T1000 (cell line): ENCODE measurements at regions not wholly inside any gene's neighbourhood (a gene's known extent, or its start where the extent isn't known, plus 50 kb on each side); places are given as distances from the start of the nearest gene placed in this dataset.

Source experiments
- DNase-seq: peaks from one replicate; lab custom pipeline; 2025; ENCODE audit warnings: mixed read lengths; lab: John Stamatoyannopoulos, UW

DNA sequence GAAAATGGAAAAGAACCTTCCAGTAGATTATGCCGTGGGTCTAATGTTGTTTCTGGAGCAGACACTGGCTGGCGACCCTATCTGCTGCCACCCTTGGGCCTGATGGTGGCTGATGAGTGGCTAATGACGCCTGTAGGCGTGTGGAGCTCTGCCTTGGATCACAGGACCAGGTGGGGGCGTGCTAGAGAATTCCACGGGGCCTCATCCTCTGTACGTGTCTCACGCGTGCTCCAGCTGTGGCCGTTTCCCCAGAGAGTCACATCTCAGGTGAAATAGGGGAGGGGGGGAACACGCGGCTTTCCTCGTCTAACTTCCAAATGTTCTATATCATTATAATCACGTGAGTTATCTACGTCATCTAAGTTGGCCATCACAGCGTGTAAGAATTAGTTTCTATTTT lies 160.9 kb upstream of the SMIM21 start:
- no peak for DNase-seq

DNA sequence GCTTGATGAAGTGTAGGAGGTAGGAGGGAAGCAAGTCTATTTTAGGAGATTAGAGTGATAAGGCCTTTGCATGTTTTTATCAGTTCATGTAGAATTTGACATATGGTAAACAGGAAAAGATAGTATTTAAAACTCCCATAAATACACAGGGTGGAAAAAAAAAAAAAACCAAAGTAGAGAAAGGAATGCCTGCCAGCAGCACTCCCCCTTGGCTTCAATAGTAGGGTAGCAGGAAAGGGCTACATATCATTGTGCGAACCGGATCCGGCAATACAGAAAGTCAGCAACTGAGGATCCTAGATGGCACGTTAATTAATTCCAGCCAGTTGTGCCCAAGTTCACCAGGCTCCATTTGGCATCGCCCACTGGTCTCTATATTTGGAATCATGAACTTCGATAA lies 159.6 kb upstream of the SMIM21 start:
- DNase-seq, result no peak

DNA sequence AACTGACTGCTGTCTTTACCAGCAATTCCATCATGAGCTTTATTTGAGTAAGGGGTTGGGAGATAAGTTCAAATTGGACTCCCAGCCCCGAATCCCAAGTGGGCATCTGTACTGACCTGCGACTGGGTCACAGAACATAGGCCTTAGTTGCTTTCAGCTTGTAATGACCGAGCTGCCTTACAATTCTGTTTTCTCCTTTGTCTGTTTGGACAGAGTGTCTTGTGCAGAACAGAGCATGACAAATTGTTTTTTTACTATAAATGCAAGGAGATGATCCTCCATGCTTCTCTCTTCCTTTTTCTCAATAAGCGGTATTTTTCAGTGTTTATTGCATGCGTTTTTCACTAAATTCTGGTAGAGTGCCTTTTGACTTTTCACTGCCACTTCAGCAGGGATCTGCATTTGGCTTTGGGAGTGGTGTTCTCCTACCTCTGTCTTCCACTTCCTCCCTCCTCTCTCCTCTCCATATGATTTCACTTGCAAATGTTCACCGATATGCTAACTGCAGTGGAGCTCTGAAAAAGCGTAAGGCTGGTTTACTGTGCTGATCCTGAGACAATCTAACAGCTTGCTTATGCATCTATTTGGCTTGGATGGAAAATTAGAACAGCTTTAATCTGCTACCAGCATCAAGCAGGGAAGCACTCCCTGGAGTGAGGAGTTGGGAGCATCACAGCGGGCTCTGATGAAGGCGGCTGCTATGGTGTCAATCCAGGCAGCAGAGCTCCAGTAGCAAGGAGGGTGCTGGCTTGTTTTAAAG lies 158.8 kb upstream of the SMIM21 start:
- no peak for DNase-seq

DNA sequence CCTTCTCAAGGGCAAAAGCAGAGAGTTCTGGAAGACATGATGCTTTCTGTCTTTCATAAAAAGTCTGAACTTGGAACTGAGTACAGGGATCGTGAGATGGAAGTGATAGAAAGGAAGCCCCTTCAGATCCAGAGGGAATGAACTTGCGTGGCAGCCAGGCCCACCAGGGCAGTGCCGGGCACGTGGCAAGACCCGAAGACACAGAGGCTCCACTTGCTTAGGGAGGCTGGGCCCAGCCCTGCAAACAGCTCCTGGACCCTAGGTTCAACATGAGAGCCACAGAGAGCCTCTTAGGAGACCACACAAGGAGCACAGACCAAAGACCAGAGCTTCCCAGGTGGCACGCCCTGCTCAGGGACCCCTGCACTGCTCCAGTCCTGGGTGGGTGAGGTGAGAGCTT lies 155.4 kb upstream of the SMIM21 start:
- DNase-seq, result no peak

DNA sequence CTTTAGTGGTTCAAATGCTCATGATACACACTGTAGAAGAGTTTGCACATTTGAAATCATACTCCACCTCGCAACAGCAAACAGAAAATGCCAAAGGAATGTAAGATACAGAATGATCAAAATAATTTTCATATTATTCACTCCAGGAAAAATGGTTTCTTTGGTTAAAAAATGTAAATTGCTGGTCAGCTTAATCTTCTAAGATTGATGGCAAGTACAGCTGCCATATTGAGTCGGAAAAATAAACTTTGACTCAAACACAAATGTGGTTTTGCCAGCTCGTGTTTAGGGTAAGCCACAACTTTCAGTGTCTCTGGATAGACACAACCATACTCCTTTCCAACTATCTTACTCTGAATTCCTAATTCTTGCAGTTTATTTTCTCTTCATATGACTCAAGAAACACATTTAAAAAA lies 154.9 kb upstream of the SMIM21 start:
- no peak for DNase-seq

DNA sequence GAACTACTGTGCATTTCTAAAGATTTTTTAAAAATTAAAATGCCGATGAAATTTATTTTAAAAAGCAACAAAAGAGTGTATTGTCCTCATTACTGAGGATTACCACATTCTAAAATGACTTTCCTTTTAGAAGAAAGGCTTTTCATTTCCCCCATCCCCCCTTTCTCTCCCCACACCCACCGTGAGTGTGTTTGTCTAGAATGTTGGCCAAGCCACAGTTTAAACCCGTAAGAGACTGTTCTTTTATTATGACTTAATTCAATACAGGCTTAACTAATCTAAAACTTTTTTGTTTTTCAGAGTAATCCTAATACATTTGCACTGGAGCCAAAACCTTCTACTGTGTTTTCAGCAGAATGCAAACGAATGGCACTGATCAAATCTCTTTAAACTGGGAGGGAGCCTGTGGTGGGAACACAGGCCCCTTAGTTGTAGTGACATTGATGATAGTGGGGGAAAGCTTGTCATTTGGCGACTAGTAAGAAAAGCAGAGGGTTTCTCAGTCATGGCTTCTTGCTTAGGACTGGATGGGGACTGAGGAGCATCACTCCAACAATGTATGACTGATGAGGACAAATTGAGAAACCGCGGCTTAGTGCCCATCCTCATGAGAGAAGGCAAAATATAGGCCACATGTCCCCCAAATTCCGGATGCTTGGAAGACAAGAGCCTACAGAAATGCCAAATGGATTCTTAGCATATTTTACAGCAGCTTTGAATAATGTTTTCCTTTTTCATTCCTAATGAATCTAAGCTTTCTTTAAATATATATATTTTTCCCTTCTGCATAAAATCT lies 154.0 kb upstream of the SMIM21 start:
- DNase-seq, result no peak

DNA sequence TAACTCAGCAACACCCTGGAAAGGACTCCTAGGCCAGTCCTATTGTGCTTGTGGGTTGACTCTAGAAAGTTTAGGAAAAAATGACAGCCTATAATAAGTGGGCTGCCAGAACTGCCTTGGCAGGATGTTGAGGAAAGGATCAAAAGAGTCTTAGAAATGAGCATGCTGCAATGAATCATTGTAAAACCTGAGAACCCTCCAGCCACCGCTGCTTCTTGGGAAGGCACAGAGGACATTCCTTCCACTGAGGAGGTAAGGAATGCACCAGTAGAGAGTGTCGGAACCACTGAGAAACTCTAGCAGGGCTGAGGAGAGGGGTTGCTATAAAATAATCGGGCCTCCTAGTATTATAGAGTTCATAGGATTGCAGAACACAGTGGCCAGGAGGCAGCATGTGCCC lies 146.7 kb upstream of the SMIM21 start:
- no peak for DNase-seq

DNA sequence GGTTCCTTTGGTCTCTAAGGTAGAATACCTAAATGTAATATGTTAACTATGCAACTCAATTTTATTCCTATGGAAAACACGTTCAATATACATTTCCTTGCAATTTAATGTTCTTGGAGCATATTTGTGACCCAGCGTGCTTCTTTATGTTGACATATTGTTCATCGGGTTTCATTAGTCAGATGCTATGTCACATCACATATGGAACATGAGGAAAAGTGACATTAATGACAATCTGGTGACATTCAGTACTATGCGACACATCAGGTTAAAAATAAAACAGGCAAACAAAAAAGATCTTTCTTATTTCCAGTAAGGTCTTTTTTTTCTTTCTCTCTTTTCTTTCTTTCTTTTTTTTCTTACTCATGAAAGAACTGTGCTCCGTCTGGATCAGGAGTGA lies 135.6 kb upstream of the SMIM21 start:
- DNase-seq, result no peak

DNA sequence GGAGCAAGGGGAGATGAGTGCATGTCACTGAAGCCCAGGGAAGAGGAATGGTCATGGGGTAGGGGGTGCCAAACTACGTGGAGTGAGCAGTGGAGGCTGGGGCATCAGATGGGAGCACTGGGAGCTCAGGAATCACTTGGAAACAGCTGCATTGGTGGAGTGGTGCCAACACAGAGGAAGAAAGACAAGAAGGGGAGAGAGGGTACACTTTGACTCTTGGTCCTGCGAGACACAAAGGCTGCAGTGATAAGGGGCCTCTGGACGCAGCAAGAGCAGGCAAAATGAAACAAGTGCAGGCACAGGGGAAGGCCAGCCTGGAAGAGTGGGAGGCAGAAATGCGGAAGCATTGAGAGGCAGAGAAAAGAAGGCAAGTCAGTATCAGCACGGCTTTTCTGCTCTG lies 134.7 kb upstream of the SMIM21 start:
- no peak for DNase-seq

DNA sequence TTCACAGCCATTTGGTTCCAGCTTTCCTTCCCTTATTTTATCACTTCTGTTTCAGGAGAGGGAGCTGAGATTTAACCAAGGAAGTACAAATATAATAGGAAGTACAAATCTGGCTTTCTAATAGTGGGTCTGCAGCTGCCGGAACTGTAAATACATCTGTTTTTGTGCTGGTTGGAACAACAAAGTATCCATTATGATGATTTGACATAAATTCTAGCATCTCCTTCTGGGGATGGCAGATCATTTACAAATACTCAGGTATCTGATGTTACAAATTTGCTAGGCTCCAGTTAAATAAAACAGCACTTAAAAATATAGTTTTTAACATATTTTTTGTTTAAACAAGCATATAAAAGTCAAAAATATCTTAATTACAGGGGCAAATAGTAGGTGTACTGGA lies 131.3 kb upstream of the SMIM21 start:
- no peak for DNase-seq

DNA sequence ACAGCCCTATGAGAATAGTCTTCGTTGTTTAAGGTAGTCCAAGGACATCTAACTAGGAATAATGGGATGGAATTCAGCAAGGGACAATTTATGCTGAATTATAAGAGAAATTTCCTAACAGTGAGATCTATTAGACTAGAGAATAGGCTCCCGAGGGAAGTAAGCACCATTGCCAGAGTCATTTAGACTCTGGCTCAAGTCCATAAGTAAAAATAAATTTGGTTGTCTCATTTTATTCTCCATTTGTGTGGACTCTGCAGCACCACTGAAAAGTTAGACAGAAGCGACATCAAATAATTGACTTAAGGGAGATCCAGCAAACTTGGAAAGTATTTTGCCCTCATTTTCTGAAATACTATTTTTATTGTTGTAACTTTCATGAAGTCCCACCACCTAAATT lies 129.3 kb upstream of the SMIM21 start:
- no peak for DNase-seq

DNA sequence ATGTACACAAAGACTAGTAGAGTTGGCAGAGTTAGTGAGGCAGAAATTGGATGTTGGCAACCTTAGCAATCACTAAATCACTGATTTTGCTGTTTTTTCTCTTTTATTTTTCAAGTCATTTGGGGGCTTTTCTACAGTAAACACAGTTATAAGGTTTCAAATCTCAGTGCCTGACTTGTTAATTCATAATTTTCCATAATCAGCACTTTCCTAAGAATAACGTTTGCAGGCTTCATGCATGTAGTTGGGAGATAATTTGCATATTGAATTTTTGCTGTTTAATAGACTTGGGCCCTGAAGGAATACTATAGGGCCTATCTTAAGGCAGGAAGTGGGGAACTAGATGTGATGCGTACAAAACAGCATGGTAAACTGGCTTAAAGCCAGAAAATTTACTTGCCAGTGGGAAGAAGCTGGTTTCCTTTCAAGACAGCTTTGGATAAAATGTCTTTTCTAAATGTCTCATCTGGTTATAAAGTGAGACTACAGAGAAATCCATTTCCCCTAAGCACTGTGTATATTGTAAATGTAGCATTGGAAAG lies 127.2 kb upstream of the SMIM21 start:
- DNase-seq, result no peak

DNA sequence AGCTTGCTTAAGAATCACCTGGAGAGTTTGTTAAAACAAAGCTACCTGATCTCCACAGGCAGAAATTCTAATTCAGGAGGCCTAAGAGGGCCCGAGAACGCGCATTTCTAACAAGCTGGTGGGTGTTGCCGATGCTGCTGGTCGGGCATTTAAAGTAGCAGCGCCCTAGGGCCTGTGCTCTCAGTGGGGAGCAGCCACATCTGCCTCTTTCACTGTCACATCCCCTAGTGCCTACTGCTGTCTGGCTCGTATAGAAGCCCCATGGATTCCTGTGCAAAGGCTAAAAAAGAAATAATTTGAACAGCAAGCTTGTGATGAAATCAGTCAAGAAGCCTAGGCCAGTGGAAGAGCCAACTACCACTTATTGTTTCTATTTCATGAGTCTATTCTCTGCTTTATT lies 126.7 kb upstream of the SMIM21 start:
- DNase-seq, result no peak

DNA sequence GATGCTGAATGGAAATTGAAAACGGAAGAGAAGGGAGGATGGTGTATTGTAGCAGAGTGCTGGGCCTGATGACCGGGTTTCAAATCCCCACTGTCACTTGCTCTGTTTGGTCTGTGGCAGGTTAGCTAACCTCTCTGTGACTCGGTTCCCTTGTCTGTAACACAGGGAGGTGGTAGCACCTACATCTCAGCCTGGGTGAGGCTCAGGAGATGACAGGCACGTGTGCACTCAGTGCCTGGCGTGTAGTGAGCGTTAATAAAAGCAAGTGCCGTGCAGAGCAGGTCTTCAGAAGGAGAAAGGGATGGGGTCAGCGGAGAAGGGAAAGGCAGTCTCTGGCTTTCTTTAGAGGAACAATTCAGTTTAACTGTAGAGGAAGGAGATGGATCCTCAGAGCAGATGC lies 125.5 kb upstream of the SMIM21 start:
- no peak for DNase-seq

DNA sequence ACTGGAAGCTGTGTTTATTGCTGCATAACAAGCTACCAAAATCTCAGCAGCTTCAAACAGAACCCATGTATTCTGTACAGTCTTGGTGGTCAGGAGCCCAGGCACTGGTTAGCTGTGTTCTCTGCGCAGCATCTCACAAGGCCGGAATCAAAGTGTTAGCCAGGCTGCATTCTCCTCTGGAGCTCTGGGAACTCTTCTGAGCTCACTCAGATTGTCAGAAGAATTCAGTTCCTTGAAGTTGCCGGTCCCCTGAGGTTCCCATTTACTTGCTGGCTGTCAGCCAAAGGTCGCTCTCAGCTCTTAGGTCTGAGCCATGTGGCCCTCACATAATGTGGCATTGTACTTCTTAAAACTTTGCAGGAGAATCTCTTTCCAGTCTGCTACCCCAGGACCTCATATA lies 123.6 kb upstream of the SMIM21 start:
- no peak for DNase-seq

DNA sequence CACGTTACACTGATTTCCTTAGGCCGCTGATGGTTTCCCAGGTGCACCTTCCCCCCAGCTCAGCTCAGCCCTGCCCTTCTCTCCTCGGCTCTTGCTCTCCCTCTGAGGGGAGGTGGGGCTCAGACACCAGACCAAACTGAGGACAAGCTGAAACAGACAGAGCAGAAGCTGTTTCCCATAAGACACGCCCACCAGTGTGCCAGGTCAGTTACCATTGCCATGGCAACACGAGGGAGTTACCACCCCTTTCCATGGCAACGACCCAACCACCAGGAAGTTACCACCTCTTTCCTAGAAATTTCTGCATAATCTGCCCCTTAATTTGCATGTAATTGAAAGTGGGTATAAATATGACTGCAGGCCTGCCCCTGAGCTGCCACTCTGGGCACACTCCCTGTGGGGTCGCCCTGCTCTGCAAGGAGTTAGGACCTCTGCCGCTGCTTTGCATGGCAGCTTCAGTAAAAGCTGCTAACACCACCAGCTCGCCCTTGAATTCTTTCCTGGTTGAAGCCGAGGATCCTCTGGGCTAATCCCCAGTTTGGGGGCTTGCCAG lies 120.9 kb upstream of the SMIM21 start:
- DNase-seq, result no peak

DNA sequence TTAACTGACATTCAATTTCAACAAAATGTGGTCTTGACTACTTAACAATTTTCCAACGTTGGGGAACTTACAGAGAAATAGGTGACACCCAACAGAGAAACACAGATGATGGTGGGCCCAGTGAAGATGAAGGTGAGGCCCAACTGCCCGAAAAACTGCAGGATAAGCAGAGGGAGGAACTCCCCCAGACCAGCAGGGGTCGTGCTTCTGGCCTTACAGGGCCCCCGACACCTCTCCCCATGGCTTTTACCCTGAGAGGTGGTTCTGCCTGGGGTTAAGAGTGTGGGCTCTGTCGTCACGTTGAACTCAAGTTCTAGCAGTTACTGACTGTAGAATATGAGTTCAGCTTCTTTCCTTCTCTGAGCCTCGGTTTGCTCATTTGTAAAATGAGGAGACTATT lies 119.5 kb upstream of the SMIM21 start:
- DNase-seq, result no peak

DNA sequence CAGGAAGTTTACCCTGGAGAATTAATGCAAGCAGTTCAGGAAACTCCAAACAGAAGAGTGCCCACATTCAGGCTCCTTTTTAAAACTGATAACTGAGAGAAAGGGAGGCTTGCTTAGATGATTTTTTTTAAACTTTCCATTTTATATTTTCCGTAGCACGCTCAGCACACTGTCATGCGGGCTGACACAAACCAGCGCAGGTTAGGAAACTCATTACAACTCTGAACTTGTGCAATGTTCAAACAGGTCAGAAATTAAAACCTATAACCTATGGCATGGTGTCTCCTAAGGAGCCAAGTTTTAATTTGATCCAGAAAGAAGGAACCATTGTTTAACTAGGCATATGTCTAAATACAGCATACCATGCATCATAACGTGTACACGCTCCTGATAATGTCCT lies 117.7 kb upstream of the SMIM21 start:
- DNase-seq, result no peak

DNA sequence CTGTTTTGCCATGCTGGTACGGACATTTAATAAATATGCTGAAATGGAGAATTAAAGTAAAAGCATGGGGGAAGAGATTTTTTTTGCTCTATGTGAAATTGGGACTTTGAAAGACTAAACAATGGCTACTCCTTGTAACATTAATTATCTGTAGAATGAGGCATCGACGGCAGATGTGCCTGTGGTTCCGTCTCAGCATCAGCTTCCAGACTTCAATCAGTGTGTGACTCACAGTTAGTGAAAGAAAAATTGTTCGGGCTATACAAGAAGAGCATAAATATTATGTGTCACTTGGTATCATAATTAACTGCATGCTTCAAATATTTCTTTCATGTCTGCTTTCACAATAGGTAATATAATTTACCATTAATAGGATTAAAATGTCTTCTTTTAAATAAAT lies 117.0 kb upstream of the SMIM21 start:
- no peak for DNase-seq

DNA sequence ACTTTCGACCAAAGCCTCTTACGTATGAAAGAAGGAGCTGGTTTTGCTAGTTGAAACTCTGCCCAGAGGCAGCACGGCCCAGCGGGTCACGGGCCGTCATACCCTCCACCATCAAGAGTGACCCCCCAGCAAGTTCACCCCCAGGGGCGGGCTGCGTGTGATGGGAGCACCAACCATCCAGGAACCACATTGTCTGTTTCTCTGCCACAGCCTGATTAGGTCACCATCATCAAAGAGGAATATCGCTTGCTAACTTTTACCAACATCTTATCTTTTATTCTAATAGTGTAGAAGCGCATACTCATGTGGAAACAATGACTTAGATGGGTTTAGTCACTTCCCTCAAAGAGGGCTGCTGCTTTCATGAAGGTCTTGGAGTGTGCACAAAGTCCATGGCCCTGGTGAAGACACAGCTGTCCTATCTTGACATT lies 116.6 kb upstream of the SMIM21 start:
- DNase-seq, result no peak

DNA sequence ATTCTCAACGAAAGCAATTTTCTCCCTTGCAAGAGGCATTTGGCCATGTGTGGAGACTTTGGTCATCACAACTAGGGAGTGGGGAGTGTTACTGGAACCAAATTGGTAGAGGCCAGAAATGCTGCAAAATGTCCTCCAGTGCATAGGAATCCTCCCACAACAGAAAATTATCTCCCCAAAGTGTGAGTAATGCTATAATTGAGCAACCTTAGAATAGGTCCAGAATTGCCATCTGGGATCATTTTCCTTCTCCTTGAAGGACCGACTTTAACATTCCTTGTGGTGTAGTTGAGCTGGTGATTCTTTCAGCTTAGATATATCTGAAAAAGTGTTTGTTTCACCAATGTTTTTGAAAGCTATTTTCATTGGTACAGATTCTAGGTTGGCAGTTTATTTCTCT lies 111.2 kb upstream of the SMIM21 start:
- no peak for DNase-seq

DNA sequence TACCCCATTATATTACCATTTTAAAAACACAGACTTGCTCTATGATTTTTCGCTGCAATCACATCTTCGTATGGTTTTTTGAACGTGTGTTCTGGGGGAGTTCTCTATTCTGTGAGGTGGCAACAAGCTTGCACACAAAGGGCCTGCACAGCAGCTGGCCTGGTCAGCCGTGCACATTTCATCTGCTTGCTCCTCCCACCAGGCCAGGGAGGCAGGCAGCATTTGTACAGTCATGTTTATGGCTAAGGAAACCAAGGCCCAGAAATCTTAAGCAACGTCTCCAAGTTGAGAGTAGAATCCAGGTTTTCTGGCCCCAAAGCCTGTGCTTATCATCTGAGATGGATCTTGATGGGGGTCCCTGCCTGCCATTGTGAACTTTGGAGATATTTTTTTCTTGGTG lies 106.4 kb upstream of the SMIM21 start:
- no peak for DNase-seq

DNA sequence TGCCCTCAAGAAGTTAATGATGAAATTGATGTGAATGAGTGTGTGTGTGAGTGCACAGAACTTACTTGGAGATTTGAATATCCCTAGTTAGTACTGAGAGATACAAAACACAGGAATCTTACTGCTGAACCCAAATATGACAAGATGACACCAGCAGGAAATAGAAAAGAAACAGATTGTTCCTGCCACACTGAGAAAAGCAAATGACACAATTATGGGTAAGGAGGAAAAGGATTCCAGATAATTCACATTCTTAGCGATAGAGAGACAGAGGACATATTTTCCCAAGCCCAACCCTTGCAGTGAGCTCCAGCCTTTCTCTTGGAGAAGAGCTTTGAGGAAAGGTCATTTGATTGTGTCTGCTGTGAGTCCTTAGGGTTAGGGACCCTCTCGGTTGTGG lies 105.7 kb upstream of the SMIM21 start:
- no peak for DNase-seq
